Stimulated activated CD8-positive, alpha-beta memory T cell treated with anti-CD3 and anti-CD28 coated beads, Interleukin-2, amount 100 ng/mL, for 48 hours (primary cell): ENCODE measurements at regions not wholly inside any gene's neighbourhood (a gene's known extent, or its start where the extent isn't known, plus 50 kb on each side); places are given as distances from the start of the nearest gene placed in this dataset.

Source experiments
- DNase-seq, 2 donors: peaks; one replicate each; pipeline ENCODE4 v3.0.0-alpha.2; 2020; ENCODE audit warnings: low read depth in 2 of 2

DNA sequence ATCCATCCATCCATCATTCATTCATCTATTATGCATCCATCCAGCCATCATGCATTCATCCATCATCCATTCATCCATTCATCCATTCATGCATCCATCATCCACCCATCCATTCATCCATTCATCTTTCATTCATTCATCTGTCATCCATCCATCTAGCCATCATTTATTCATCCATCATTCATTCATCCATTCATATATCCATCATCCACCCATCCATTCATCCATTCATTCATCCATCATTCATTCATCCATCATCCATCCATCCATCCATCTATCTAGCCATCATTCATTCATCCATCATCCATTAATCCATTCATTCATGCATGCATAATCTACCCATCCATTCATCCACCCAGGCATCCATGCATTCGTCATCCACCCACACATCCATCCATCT, 1450.3 kb downstream of the TBC1D22A start:
- DNase-seq: no peak

DNA sequence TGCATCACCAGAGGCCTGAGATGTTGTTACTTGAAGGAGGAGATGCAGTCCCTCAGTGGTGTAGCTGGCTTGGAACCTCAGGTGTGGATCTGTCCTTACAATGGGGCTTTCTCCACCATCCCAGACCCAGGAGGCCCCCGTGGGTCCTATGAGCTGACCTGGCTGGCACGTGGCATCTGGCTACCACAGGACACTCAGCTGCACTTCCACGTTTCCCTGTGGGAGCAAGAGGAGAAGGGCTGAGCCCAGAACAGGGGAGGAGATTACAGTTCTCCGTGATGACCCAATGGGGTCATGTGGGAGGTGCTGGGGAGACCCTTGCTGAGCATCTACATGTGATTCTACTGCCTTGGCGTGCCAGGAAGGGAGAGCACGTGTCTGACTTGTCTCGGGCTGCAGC, 1448.4 kb downstream of the TBC1D22A start:
- DNase-seq: no peak

DNA sequence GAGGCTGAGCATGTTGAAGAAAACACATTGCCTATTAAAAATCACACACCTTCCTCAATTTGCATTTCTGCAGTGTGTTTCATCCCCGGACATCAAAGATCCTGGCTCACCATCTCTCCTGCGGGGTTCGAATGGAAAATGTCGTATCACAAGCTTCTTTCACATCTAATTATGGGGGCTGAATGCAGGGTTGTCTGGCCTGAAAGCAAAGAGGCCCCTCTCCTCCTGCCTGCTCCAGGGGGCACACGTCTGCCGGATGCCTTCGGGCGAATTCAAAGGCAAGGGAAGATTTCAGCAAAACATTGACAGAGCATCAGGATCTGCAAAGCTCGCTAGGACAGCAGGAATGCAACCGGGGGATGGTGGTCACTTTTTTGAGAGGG, 1447.7 kb downstream of the TBC1D22A start:
- DNase-seq: no peak

DNA sequence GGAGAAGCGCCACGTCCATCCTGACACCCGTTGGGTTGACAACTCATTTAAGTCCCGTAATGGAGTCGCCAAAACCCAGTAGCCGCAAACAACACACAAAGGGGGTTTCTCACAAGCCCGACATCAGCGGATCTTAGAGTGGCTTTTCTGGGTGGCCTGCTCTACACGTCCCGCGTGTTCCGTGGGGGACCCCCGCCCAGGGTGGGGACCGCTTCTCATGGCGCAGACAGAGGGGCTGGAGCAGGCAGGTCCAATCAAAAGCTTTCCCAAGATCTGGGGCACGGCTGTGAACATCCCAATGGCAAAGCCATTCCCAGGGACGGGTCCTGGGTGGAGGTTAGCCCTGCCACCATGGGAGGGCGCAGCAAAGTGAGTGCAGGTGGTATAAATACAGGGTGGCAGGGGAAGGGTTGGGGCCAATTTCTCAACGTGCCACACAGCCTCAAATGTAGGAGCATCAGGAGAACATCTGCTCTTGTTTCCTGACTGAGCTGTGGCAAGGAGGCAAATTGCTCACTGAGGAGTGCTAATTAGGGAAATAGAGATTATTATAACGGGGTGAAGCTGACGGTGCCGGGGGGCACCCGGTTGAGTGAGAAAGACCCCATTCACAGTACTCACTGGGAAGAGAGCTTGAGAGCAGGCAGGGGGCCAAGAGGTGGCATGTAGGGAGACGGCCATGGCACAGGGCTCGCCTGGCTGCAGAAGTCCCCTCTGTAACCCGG, 1447.2 kb downstream of the TBC1D22A start:
- no peak for DNase-seq

- no peak for DNase-seq
Measured at GRCh38 chr22:48208894-48209293, 1446.4 kb downstream of the TBC1D22A start.

GRCh38 chr22:48207919-48208535, 1445.6 kb downstream of the TBC1D22A start:
- no peak for DNase-seq

GRCh38 chr22:48205790-48206189, 1443.3 kb downstream of the TBC1D22A start:
- DNase-seq: no peak

GRCh38 chr22:48205161-48205560, 1442.7 kb downstream of the TBC1D22A start:
- no peak for DNase-seq

GRCh38 chr22:48204296-48204695, 1441.8 kb downstream of the TBC1D22A start:
- no peak for DNase-seq

- no peak for DNase-seq
Measured at GRCh38 chr22:48199667-48200066, 1437.2 kb downstream of the TBC1D22A start.

- no peak for DNase-seq
Measured at GRCh38 chr22:48198489-48199459, 1436.3 kb downstream of the TBC1D22A start.

DNA sequence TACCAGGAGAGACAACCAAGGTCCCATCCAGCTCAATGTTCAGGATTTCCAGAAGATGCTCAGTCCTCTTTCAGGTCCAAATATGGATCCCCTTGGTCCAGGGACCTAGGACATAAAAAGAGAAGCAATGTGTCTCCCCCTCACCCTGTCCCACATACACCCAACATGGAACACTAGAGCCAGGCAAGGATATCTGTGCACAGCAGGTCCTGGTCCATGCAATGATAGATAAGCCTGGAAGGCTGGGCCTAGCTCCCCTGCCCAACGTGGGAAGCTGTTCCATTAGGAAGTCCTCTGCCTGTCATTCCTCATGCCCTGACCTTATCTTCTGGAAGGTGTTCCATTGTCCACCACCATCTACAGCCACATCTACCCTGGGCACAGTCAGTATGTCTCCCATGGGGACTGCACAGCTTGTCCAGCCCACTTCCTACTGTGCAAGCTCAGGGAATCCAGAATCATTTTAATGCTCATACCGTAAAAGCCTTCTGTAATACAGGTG, 1434.8 kb downstream of the TBC1D22A start:
- DNase-seq: no peak

GRCh38 chr22:48192920-48193319, 1430.5 kb downstream of the TBC1D22A start:
- DNase-seq: no peak

DNA sequence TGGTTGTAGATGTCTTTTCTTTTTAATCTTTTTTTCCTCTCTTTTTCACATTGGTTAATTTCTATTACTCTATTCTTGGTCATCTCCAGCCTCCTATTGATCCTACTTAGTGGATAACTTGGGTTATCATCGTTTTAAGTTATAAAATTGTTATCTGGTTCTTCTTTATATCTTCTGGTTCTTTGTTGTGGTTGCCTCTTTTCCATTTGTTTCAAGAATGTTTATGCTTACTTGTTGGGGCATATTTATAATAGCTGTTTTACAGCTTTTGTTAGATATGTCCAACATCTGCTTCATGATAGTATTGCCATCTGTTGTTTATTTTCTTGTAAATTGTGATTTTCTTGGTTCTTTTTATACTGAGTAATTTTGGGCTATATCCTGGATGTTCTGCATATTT, 1429.6 kb downstream of the TBC1D22A start:
- no peak for DNase-seq

GRCh38 chr22:48188231-48188721, 1425.8 kb downstream of the TBC1D22A start:
- DNase-seq: peak in 1 of 2 donors; percentile 3

DNA sequence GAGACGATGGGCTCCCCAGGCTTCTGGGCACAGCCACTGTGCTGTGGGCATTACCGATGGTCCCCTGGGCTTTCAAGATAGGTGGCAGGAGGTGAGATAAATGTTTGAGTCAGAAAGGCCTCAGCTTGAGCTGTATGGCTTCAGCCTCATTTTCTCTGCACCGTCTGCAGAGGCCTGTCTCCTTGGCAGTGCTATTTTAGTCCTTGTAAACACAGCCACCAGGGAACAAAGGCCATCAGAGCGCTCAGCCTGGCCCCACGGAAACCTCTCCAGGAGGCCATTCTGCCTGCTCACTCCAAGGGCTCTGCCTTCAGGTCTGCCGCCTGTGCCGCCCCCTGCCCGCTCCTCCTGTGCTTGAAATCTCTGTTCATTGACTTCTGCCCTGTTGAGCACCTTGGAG, 1424.9 kb downstream of the TBC1D22A start:
- DNase-seq: no peak

- no peak for DNase-seq
Measured at GRCh38 chr22:48186146-48186790, 1423.8 kb downstream of the TBC1D22A start.

- DNase-seq: no peak
Measured at GRCh38 chr22:48185071-48186055, 1422.9 kb downstream of the TBC1D22A start.

- no peak for DNase-seq
Measured at GRCh38 chr22:48182846-48183805, 1420.7 kb downstream of the TBC1D22A start.
